Ammon's horn (tissue), 1 donor: ENCODE measurements at regions not wholly inside any gene's neighbourhood (a gene's known extent, or its start where the extent isn't known, plus 50 kb on each side); places are given as distances from the start of the nearest gene placed in this dataset.

Source experiments
- DNase-seq: peaks from one replicate; pipeline ENCODE4 v3.0.0-alpha.2; 2016; ENCODE audit warnings: low spot score

DNA sequence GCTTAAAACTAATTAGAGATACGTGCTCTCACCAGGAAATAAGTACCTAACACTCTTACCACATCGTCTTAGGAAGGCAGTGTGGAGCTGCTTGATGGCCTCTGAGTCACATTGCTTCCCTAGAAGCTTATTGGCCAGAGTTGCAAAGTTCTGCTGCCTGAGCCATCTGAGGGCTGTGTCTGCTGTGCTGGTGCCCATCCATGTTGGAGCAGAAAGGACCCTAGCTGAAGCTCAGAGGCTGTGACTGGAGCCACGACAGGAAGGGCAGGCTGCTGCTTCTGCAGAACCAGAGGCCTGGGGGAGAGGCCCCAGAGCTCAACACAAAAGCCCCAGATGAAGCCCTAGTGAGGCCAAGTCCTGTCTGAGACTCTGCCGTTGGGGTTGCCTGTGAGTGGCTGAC is 64.8 kb upstream of the IGFBP3 start:
- DNase-seq = no peak

DNA sequence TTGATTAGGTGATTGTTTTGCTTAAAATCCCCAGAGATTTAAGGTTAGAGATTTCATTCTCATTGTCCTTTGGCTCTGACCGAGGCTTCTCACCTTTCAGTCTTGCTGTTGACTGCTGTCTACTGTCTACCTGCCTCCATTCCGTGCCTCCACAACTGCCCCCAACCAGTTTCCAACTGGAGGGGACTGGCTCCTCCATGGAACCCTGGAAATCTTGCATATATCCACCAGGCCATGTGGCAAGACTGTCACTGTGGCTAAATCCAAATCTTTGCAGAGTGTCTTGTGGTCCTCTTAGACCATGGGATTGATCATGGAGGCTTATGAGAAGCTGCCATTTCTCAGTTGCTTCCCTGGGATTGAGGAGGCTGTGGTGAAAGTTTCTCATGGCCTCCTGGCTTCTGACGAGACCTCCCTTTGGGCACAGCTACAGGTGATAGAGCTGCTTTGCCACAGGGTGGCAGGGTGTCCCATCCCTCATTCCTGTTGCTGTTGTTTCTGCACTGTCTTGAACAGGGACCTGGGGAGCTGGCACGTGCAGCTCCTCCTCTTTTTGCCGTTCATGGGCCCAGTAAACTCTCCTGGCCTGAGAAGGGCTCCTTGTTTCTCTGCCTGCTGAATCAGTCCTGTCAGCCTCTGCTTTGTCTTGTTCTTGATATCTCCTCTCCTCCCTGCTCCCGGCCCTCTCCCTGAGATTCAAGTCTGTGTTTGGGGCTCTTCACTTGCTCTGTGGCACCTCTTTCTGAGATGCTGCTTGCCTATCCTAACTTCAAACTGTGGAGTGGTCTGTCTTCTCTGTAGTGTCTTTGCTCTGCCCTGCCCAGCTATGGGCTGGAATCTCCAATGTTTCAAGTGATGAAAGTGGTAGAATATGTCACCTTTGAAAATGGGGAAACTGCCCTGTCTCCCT is 63.6 kb upstream of the IGFBP3 start:
- no peak for DNase-seq

DNA sequence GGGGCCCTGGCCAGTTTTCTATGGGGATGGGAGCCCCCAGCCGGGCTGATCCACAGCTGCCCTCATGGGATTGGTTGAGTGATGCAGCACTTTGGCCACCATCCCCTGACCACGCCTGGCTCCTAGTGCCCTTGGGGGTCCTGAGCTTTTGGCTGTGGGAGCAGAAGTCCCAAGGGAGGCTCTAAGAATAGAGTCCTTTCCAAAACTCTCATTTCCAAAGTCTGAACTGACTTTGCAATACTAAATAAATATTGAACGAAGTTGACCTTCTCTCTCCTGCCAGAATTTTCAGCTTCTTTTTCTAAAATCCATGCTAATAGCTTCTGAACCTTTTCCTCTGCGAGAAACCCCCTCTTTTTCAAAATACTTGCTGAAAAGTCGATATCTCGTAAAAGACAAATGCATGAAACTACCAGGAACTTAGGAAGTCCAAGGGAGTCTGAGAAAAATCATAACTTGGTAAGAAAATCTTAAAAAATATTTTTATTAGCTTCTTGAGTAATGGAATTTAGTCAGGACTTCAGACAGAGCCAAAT is 62.7 kb upstream of the IGFBP3 start:
- no peak for DNase-seq

DNA sequence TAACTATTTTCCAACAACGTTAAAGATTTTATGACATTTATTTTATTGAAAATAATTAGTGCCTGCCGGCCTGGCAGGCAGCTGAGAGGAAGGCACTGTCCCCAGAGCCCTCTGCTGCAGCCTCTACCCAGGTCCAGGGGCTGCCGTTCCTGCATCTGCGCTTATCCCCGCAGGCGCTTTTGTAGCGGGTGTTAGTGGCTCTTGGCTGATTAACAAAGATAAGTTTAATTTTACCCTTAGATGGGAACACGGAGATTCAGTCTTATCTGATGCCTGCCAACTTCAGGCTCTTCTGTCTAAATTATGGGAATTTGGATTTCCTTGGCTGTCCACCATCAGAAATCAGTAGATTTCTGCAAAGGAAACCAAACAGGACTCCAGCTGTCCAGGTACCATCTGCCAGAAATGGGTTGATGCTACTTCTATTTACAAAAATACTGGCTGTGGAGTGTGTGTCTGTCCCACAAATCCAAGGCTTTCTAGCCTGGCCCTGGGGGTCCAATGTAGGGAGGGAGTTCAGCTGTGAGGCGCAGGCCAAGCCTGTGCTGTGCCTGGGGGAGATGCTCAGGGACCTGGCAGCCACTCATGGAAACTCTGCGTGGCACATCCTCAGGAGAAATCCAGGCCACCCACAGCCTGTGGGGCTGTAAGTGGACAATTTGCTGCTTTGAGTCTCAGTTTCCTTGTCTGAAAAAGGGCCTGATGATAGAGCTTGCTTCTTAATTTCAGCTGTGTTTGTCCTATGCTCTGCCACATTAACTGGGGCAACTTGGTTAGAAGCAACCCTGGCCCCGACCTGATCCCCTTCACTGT is 62.0 kb upstream of the IGFBP3 start:
- DNase-seq = no peak

DNA sequence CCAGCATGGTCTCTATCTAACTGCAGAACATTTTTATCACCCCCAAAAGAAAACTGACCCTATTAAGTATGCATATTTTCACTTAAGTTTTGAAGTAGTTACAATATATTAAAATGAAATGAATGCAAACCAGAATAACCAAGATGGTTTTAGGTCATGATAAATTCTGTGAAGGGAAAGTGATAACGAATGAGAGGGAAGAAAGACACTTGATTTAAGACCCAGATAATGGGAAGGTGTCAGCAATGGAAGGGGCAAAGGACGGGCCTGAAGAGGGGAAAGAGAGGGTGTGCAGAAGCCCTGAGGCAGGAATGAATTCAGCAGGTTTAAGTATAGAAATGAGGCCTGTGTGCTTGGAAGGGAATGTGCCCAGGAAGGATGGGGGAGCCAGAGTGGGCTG is 61.1 kb upstream of the IGFBP3 start:
- no peak for DNase-seq

DNA sequence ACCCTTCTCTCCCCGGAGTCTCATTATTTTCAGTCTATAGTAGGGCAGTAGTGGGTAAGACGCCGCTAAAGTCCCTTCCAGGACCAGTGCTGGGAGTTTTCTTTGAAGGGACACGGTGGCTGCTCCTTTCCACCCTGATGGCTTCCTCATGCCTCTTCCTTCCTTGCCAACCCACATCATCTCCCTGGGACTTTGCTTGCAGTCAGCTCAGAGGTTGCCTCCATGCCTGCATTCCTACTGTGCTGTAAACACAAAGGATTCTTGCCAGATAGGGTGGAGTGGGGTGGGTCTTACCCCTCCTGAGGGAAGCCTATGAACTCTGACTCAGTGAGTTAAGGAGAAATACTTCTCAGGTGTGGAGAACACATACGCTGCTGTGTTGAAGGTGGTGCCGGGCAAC is 59.9 kb upstream of the IGFBP3 start:
- no peak for DNase-seq

DNA sequence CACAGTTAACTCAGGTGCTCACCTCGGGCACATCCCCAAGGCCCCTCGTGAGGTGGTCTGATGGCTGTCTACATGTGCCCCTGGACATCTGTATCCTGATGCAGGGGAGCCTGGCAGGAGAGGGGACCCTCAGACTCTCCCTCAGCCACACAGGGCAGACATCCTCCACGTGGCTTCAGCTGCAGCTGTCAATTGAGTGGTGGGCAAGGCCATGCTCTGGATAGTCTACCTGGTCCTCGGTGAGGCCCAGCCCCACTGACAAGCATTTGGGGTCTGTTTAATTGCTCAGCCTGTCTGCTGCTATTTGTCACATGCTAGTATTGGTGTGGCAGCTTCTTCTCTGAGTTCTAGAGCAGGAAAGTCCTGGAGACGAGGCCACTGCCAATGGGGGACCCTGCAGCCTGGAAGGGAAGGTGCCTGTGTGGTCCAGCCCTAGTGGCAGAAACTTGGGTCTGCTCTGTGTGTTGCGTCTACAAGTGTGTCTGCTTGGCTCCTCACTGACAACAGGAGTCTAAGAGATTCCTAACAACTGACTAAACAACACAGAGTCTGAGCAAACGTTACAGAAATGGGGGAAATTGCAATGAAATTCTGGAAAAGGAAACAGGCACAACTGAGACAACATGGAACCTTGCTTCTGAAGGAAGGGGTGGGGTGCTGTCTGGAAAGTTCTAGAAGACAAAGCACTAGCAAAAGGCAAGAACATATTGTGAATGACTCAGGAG is 59.3 kb upstream of the IGFBP3 start:
- DNase-seq = no peak

DNA sequence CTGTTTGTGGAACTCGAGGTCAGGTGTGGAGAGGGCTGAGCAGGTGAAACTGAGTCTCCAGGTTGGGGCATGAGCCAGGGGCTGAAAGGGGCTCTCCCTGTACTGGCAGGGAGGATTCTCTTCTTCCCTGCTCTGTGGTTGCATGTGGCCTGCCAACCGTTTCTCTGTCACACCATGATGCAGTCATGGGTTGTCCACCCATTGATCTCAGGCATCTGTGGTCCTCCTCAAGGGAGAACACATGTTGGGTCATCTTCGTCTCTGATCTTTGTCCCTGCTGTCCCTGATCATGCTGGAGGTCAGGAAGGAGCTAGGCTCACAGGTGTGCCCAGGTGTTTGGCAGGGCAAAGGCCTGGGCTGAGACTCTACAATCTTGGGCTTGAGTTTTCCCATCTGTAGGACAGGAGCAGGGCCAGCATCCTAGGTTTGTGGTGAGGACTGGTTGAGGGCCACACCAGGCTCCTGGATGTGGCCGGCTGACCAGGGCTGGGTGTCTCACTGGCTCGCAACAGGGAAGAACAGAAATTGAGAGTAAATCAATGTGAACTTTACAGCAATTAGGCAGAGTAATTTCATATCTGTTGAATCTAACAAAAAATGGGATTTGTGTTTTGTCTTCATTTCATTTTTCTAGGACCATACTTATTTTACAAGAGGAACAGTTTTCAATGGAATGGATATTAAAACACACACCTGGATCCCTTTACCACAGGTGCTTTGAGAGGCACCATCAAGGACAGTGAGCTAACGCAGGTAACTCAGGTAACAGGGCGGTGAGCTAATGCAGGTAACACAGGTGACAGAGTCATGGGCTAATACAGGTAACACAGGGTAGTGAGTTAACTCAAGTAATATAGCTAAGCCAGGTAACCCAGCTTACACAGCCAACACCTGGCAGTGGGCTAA is 58.5 kb upstream of the IGFBP3 start:
- DNase-seq = no peak

DNA sequence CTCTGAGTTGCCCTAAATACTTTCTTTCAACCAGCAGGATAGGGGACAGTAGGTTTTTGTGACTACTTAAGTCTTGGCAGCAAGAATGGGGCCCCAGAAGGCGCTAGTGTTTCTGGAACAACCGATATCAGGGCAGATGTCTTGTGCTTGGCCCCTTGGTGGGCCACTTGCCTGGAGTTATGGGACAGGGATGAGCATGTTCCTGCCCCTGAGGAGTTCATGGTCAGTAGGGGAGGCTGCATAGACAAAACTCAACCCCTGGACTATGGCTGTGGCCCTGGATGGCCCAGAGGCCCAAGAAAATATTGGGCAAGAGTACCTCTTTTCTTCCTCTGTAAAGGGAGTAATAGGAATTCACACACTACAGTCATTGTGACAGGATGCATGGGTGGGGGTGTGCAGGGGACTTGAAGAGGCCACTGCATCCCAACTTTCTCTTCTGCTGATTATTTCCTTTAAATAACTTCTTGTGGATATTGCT is 57.7 kb upstream of the IGFBP3 start:
- DNase-seq = no peak

DNA sequence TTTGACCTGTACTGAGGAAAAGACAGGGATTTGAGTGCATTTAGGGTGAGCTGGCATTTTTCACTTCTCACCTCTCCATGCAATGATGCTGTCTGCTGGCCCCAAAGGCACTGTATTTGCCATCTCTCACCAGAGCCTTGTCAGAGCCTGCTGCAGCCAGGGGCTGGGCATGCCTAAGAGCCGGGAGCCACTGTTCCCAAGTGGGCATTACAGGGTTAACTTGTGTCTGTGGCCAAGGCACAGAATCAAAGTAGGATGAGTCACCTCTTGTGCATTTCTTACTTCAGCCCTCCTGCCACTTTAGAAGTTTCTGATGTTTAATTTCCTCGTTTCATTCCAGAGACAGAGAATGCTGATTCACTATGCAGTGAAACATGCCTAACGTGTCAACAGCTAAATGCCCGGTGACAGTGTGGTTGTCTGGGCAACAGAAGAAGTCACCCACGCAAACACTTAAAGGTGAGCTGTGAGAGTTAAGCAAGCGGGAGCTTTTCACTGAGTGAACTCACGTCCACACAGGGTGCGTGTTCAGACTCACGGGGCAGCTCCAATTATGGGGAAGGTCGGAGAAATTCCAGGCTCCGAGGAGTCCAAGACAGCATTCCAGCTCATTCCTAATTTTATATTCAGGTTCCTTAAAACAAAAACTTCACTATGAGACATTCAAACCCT is 57.1 kb upstream of the IGFBP3 start:
- peak; percentile 33 for DNase-seq

DNA sequence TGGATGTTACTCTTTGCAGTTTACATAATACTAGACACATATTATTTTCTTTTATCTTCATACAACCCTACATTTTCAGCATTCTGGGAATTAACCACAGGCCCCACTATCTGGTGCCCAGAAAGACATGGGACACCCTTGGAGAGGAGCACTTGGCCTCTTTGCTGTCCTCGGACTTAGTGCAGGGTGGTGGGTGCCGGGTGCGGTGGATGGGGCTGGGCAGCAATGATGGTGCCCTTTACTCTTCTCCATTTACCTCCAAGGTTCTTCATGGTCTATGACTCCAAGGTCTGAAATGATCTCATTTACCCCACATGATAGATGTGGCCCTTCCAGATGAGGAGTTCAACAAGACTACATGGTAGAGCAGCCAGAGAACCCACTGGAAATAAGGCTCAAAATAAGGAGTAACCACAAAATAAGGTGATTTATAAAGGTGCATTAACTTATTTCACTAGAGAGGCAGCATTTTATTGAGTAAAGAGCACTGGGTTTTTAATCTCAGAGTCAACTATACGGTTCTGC is 56.2 kb upstream of the IGFBP3 start:
- no peak for DNase-seq

DNA sequence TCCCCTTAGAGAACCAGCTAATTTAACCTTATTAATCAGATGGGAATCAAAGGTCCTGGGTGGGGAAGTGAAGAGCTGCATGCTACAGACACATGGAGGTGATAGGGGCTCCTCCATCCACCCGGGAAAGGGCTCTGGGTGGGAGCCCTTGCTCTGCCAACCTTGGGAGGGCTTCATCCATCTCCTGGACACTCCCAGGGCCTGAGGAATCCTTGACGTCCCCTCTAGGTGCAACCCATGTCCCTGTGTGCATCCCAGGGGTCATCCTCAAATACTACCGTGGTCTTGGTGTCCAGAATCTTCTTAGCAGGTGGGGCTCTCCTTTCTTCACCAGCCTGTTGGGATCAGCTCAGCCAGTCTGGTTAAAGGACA is 55.4 kb upstream of the IGFBP3 start:
- no peak for DNase-seq

DNA sequence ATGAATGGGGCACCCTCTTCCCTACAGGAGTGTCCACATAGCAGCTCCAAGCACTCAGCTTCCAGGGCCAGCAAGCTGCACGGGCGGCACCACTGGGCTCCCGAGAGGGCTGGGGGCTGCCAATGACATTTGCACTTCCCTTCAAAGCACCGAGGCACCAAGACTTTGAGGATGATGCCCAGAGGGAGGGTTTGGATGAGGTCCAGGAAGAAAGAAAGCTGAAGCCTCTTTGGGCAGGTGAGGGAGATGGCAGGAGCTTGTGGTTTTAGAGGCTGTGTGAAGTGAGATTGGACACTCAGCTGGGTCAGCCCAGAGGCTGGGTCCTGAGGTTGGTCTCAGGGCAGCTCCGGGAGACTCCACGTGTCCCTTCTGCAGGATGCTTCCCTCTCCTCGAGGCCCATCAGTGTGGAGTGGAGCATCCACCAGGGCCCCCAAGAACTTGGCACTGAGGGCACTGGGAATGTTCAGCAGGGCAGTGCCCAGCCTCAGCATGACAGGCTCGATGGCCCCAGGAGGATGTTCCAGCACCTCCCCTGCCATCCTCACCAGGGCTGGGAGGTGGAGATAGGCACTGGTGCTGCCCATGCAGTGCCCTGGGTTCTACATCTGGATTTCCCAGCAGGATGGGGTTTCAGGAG is 54.9 kb upstream of the IGFBP3 start:
- no peak for DNase-seq

DNA sequence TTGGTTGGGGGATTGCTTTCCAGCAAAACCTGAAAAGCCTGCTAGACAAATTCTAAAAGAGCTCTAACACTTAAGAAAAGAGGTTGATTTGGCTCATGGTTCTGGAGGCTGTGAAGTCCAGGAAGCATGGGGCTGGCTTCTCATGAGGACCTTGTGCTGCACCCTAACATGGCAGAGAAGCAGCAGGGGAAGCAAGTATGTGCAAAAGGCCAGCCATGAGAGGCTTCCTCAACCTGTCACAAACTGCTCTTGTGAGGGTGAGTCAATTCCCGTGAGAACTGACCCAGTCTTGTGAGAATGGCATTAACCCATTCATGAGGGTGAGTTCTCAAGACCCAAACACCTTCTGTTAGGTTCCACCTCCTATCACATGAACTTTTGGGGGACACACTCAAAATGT is 54.3 kb upstream of the IGFBP3 start:
- DNase-seq = no peak

DNA sequence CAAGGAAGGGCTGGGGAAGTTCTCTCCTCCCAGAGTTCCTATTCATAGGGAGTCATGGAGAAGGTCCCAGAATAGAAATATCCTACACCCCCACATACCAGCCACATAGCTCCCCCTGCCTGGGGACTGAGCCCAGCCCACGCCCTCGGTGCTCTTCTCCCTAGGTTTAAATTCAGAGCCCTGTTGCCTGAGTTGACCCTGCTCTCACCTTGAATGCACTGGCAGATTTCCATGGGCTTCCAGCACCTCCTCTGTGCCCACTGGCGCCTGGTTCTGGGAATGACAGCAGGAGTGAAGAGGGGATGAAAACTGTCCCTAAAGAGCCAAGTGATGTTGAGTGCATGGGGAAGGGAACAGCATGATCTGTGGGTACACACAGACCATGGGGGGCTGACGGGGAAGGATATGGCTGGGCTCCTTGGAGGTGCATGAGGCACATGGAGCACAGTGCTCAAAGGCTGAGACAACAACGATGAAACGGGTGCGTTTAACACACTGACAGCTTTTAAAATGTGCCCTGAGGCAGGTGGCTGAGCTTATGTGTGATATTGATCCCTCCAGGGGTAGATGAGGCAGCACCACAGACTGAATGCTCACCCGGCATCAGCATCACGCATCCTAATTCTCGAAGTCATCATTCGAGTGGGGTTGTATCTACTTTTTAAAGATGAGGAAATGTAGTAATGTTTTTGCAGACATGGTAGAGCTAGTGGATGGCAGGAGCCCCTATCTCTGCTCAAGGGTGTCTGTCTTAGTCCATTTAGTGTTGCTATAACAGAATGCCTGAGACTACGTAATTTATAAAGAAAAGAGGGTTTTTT is 53.7 kb upstream of the IGFBP3 start:
- DNase-seq = no peak

DNA sequence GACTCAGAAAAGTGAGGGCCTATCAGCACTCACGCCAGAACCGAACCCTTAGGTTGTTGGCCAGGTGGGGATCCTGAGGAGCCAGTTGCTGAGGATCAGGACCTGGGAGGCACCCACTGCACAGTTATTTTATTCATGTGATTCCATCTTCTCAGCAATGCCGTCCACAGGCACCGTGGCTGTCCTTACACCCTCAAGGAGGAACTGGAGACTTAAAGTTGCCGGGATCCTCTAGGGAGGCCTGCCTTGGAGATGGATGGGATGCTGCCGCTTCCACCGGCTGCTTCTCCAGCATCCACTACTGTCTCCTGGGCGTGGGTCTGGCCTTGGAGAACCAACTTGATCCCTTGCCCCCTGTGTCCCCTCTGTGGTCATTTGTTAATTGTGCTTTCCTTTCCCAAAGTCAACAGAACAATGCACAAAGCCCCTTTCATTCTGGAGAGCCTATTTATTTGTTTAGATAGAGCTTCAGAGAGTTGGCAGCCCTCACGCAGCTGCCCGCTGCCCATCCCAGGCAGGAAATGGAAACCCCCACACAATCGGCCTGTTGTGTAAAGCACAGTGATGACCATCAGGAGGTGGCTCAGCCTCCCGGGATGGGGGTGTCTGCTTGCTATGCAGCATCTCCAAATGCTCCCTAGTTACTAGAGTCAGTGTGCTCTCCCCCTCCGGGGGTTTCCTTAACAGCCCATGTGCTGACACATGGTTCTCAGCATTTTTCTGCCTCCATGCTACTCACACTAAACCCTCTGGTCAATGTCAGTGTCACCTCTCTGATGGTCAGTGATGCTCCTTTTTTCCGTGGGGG is 52.9 kb upstream of the IGFBP3 start:
- DNase-seq = peak; percentile 90

DNA sequence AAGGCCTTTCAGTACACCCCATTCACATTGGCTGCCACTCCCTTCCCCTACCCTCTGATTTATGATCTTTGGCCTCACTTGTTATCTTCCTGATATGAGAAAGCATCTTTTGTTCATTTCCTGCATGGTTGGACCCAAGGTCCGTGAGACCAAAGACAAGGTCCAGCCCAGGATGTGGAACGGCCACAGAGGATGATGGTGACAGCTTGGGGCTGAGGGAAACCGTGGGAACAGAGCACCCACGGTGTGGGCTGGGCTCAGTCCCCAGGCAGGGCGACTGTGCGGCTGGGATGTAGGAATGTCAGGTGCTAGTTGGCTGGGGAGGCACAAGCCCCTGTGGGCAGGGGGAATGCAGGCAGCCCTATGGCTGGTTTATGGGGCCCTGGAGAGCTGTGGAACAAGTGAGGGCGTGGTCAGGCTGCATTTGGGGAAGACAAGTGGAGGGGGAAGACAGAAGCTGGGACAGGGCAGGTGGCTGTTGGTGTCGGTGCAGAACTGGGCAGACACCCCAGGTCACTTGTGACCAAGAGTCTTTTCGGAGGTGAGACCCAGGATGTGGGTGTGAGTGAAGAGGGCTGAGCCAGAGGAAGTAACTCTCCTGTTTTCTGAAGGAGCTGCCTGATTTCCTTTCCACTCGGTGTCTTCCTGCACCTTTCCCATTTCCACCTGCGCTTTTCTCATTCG is 51.7 kb upstream of the IGFBP3 start:
- no peak for DNase-seq
